ENCODE measurements at regions not wholly inside any gene's neighbourhood (a gene's known extent, or its start where the extent isn't known, plus 50 kb on each side); places are given as distances from the start of the nearest gene placed in this dataset.

DNA sequence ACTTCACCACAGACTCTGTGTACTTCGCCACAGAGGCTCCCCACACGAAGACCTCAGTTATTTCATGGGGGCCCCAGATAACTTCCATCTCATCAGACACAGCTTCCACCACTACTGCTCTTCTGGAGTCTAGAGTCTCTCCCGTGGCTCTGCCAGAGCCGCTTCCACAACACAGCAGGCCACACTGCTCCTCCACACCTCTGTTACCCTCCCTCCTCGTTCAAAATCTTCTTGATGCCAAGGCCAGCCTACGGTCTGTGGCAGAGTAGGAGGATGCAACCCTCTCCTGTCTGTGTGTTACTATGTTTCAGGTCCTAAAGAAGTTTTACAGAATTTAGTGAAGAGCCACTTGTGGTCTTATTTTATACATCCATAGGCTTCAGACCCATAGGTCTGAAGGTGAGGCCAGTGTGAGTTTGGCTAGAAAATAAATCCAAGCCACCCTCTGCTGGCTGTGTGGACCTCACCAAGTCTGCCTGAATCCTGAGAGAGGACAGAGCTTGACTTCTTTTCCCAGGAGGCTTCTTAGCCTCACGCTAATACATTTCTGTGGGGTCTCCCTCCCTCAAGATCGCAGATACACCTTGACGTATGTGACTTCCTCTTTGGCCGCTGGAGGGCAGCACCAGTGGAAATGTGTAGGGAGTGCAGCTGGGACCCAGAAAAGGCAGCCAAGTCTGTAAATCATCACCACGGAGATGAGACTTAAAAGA, 197.7 kb downstream of the FAXC start:
- no CpG with 5 or more reads among the region's 11 CpGs for WGBS (ENCODE audit: extremely low coverage, insufficient read length, low lambda C conversion rate)
- peaks cover 8 to 14% of the 10 kb centered on the region in 2 experiments for H3K4me1 Mint-ChIP-seq
- H4K20me1 ChIP-seq (ENCODE audit: control insufficient read depth, insufficient read depth, insufficient read length) = no peaks in the 10 kb centered on the region
- peak; percentile 78 for DNase-seq
- H3K4me2 ChIP-seq (ENCODE audit: insufficient read depth, insufficient read length, low read length) = no peak overlapping the region
- H2BK12ac ChIP-seq (ENCODE audit: insufficient read length, low read depth, low read length) = no peak overlapping the region
- no peak overlapping the region for H2AK5ac ChIP-seq (ENCODE audit: insufficient read length, low read length)
- H3K23ac ChIP-seq (ENCODE audit: insufficient read length, low read depth, low read length) = no peak overlapping the region
- H3K23me2 ChIP-seq (ENCODE audit: insufficient read length, low read depth, low read length, poor library complexity, severe bottlenecking) = no peaks in the 10 kb centered on the region
- TF ChIP-seq, protein P1, sequence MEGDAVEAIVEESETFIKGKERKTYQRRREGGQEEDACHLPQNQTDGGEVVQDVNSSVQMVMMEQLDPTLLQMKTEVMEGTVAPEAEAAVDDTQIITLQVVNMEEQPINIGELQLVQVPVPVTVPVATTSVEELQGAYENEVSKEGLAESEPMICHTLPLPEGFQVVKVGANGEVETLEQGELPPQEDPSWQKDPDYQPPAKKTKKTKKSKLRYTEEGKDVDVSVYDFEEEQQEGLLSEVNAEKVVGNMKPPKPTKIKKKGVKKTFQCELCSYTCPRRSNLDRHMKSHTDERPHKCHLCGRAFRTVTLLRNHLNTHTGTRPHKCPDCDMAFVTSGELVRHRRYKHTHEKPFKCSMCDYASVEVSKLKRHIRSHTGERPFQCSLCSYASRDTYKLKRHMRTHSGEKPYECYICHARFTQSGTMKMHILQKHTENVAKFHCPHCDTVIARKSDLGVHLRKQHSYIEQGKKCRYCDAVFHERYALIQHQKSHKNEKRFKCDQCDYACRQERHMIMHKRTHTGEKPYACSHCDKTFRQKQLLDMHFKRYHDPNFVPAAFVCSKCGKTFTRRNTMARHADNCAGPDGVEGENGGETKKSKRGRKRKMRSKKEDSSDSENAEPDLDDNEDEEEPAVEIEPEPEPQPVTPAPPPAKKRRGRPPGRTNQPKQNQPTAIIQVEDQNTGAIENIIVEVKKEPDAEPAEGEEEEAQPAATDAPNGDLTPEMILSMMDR (conservative IDR thresholded peaks at IDR 0.05) = peak; percentile 83
- no peak overlapping the region for H4K5ac ChIP-seq (ENCODE audit: insufficient read length, low read depth, low read length)
- H4K8ac ChIP-seq (replicated peaks; ENCODE audit: insufficient read length, low read depth, low read length) = no peak overlapping the region
- H3K27me3 Mint-ChIP-seq (ENCODE audit: low read depth) = peaks cover 6% of the 10 kb centered on the region; the same call in 1 of the 2 replicates
- no peak overlapping the region for H2BK5ac ChIP-seq (ENCODE audit: insufficient read length, low read length)
- H3K4ac ChIP-seq (ENCODE audit: low read depth, low read length) = no peak overlapping the region
- no peak overlapping the region for H2BK20ac ChIP-seq (ENCODE audit: low read depth, low read length, poor library complexity, severe bottlenecking)
- H3K14ac ChIP-seq (ENCODE audit: insufficient read depth, low read length) = no peak overlapping the region
- no peak overlapping the region for H2BK120ac ChIP-seq (ENCODE audit: low read depth, low read length, poor library complexity, severe bottlenecking)
- no peaks in the 10 kb centered on the region for H3K79me2 ChIP-seq (ENCODE audit: insufficient read depth, low read length)
- no peaks in the 10 kb centered on the region; a peak in 1 of 5 replicates for H3K9me3 Mint-ChIP-seq
- no peaks in the 10 kb centered on the region for H3K36me3 Mint-ChIP-seq (ENCODE audit: insufficient read depth in 1 of 3, low read depth in 3 of 3)
- no peaks in the 10 kb centered on the region for H3K27me3 ChIP-seq (ENCODE audit: insufficient read depth, low read length)
- no peak overlapping the region for H3K4me3 Mint-ChIP-seq
- no peak overlapping the region for H3K27ac ChIP-seq (ENCODE audit: insufficient read length, low read depth, low read length)
- H3K4me1 ChIP-seq (ENCODE audit: insufficient read depth, low read length) = no peaks in the 10 kb centered on the region
- H3K9me3 ChIP-seq (ENCODE audit: control insufficient read depth, low read depth, low read length) = no peaks in the 10 kb centered on the region
- H3K27ac Mint-ChIP-seq = no peak overlapping the region
- H3K79me1 ChIP-seq (ENCODE audit: insufficient read depth, low read depth, low read length, poor library complexity, severe bottlenecking) = no peaks in the 10 kb centered on the region
- no peak overlapping the region for H3K9ac ChIP-seq (ENCODE audit: extremely low read depth, insufficient read length, low read length)
- H3K18ac ChIP-seq (ENCODE audit: insufficient read length, low read depth, low read length) = no peak overlapping the region
- no peak overlapping the region for H2BK15ac ChIP-seq (ENCODE audit: low read depth, low read length)
- H2AFZ ChIP-seq (ENCODE audit: low read length) = no peak overlapping the region
- no peak overlapping the region for H3K56ac ChIP-seq (ENCODE audit: insufficient read length, low read depth, low read length)
- H3T11ph ChIP-seq (ENCODE audit: low read length) = no peak overlapping the region
- no peak overlapping the region for H4K91ac ChIP-seq (ENCODE audit: insufficient read length, low read depth, low read length)
